ENCODE measurements at regions not wholly inside any gene's neighbourhood (a gene's known extent, or its start where the extent isn't known, plus 50 kb on each side); places are given as distances from the start of the nearest gene placed in this dataset.

DNA sequence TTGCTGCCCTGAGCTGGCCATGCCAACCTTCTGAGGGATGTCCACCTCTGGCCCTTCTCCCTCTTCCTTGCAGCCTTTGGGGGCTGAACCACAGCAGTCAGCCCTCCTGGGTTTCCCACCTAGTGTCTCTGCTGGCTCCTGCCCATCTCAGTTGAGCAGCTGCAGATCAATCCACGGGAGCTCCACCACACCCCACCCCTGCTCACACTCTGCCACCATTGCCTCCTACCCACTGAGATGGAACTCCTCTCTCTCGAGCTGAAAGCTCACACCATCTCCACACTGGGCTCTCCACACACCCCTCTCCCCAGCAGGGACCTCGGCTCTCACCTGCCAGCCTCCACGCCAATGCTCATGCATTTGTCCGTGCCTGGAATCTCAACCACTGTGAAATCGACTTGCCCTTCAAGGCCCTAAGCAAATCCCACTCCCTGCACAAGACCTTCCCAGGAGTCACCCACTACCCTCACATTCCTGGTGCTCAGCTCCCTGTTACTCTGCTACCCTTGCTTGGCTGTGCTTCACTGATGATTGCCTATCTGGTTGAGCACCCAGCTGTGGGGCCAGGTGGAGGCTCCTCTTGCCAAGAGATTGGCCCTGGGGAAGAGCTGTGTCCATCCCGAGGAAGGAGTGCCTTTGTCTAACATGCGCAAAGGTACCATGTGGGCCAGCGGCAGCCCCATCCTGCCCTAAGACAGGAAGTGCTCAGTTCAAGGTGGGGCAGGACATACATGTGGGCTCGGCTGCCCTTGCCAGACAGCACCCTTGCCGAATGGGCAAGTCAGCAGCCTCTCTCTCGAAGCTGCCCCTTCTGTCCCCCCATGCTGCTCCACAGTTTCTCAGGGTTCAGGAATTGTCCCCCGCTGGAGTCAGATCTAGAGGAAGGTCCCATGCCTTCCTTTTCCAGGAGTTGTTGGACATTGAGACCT, 208.7 kb downstream of the CYP26B1 start (continued):
- no peak for TF ChIP-seq ZBTB34 (CRISPR knock-in tag; IDR thresholded peaks at IDR 0.05)

GRCh38 chr2:71938108-71938507, 209.6 kb downstream of the CYP26B1 start:
- H3K9me1 ChIP-seq (ENCODE audit: control insufficient read depth, insufficient read depth, low read length), result no peaks in the 10 kb centered on the region
- H3K4me1 ChIP-seq (replicated peaks in 1 of 2; ENCODE audit: control insufficient read depth in 2 of 2, insufficient read depth in 2 of 2, low read length in 2 of 2), result peaks cover 0 to 8% of the 10 kb centered on the region in 2 experiments; a peak in 3 of 5 replicates
- H3K36me3 ChIP-seq (ENCODE audit: control insufficient read depth, insufficient read depth, low read length), result no peaks in the 10 kb centered on the region
- no peaks in the 10 kb centered on the region for H3K9me3 ChIP-seq (replicated peaks; ENCODE audit: control insufficient read depth, insufficient read depth, low read depth, low read length)
- in situ Hi-C loops (cut with MboI), result no loop called here
- intact Hi-C loops (cut with micrococcal nuclease), result no loop called here
- no peaks in the 10 kb centered on the region for H3K79me2 ChIP-seq (ENCODE audit: control insufficient read depth, insufficient read depth, low read length)
- ATAC-seq (no peak), DNase-seq (ENCODE audit: extremely low read depth in 1 of 4, low spot score in 3 of 4) (peak in 1 of 4 experiments; percentile 1), FAIRE-seq (no peak)
- WGBS (ENCODE audit: insufficient coverage, low coverage, missing lambda C conversion rate), result 0% methylated on average over 1 of the region's 1 CpG
- CTCF ChIA-PET (ENCODE audit: low intra/inter-chr PET ratio), result no interaction called here
- no peak overlapping the region for H3K27ac ChIP-seq (ENCODE audit: extremely low read depth, low read depth, low read length)
- no peak overlapping the region for H3K9ac ChIP-seq (ENCODE audit: insufficient read depth in 1 of 2, low read depth in 2 of 2, low read length in 2 of 2)
- no peaks in the 10 kb centered on the region for H4K20me1 ChIP-seq (replicated peaks; ENCODE audit: control insufficient read depth, insufficient read depth, low read length)
- H3K4me2 ChIP-seq (ENCODE audit: insufficient read depth, low read length), result no peak overlapping the region
- no TSS peak for BruUV-seq (replicated peaks)
- H2AFZ ChIP-seq (ENCODE audit: low read depth, low read length), result no peak overlapping the region
- H3K27me3 ChIP-seq (ENCODE audit: control insufficient read depth in 2 of 2, insufficient read depth in 2 of 2, low read length in 2 of 2), result peaks cover 0 to 10% of the 10 kb centered on the region in 2 experiments; a peak in 1 of 5 replicates
- POLR2A ChIA-PET, result no interaction called here
- no peak overlapping the region for H3K4me3 ChIP-seq
- TF ChIP-seq SRSF1 (IDR thresholded peaks at IDR 0.05; ENCODE audit: low read depth, low read length) (no peak), TEAD2 (tag; IDR thresholded peaks at IDR 0.05) (no peak), DNMT1 (IDR thresholded peaks at IDR 0.05) (no peak), ZNF507 (tag; conservative IDR thresholded peaks at IDR 0.05) (no peak), ZNF764 (CRISPR knock-in tag; IDR thresholded peaks at IDR 0.05; ENCODE audit: low read depth) (no peak)
- TF ChIP-seq, protein P1, sequence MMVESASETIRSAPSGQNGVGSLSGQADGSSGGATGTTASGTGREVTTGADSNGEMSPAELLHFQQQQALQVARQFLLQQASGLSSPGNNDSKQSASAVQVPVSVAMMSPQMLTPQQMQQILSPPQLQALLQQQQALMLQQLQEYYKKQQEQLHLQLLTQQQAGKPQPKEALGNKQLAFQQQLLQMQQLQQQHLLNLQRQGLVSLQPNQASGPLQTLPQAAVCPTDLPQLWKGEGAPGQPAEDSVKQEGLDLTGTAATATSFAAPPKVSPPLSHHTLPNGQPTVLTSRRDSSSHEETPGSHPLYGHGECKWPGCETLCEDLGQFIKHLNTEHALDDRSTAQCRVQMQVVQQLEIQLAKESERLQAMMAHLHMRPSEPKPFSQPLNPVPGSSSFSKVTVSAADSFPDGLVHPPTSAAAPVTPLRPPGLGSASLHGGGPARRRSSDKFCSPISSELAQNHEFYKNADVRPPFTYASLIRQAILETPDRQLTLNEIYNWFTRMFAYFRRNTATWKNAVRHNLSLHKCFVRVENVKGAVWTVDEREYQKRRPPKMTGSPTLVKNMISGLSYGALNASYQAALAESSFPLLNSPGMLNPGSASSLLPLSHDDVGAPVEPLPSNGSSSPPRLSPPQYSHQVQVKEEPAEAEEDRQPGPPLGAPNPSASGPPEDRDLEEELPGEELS (CRISPR knock-in tag; IDR thresholded peaks at IDR 0.05; ENCODE audit: borderline replicate concordance), result no peak
- TF ChIP-seq, protein P2, sequence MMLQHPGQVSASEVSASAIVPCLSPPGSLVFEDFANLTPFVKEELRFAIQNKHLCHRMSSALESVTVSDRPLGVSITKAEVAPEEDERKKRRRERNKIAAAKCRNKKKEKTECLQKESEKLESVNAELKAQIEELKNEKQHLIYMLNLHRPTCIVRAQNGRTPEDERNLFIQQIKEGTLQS (IDR thresholded peaks at IDR 0.05), result no peak
- TF ChIP-seq, protein P2 (CRISPR knock-in tag; conservative IDR thresholded peaks at IDR 0.05), result no peak
- TF ChIP-seq, protein P3, sequence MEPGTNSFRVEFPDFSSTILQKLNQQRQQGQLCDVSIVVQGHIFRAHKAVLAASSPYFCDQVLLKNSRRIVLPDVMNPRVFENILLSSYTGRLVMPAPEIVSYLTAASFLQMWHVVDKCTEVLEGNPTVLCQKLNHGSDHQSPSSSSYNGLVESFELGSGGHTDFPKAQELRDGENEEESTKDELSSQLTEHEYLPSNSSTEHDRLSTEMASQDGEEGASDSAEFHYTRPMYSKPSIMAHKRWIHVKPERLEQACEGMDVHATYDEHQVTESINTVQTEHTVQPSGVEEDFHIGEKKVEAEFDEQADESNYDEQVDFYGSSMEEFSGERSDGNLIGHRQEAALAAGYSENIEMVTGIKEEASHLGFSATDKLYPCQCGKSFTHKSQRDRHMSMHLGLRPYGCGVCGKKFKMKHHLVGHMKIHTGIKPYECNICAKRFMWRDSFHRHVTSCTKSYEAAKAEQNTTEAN (CRISPR knock-in tag; IDR thresholded peaks at IDR 0.05), result no peak
- TF ChIP-seq, protein P4, sequence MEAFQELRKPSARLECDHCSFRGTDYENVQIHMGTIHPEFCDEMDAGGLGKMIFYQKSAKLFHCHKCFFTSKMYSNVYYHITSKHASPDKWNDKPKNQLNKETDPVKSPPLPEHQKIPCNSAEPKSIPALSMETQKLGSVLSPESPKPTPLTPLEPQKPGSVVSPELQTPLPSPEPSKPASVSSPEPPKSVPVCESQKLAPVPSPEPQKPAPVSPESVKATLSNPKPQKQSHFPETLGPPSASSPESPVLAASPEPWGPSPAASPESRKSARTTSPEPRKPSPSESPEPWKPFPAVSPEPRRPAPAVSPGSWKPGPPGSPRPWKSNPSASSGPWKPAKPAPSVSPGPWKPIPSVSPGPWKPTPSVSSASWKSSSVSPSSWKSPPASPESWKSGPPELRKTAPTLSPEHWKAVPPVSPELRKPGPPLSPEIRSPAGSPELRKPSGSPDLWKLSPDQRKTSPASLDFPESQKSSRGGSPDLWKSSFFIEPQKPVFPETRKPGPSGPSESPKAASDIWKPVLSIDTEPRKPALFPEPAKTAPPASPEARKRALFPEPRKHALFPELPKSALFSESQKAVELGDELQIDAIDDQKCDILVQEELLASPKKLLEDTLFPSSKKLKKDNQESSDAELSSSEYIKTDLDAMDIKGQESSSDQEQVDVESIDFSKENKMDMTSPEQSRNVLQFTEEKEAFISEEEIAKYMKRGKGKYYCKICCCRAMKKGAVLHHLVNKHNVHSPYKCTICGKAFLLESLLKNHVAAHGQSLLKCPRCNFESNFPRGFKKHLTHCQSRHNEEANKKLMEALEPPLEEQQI (IDR thresholded peaks at IDR 0.05), result no peak

All from K562 (cell line).